Ecto neural progenitor cell (in vitro differentiated cells): ENCODE measurements at regions not wholly inside any gene's neighbourhood (a gene's known extent, or its start where the extent isn't known, plus 50 kb on each side); places are given as distances from the start of the nearest gene placed in this dataset.
"Not testable (repeated sequence)": the region's sequence is repeated elsewhere in the genome, so short reads cannot be mapped to it uniquely, and the experiment has no call there.

Experiments
- DNase-seq: peaks from one replicate; pipeline ENCODE4 v3.0.0-alpha.2; 2018; ENCODE audit warnings: low spot score

DNA sequence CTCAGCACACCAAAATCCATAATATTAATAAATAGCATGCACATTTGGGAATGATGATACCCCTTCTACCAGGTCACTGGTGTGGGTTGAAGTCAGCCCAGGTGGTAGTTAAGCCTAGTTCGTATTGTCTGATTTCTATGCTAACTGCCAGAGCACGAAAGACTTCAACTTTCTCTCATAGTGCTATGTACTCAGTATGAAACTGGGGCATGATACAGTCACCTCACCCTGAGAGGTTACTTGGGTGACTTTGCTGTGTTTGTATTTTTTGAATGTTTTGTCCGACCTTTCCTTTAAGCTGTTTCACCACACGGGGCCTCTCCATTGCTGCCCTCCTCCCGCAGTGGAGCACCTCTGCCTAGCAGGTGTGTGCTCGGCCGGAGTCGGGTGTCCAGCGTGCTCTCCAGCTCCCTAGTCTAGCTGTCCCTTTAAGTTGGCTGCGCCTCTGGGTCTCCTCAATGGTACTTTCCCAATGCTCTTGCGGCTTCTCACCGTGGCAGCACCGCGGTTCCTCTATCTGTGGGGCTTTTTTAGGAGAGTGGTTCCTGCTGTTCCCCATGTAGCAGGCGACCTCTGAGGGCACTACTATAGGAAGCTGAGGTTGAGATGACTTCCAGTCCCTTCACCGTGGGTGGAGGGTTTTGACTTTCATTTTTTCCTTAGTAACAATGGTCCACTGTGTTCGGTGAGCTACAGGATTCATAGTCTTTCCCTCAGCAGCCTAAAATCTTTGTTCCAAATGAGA, 524.0 kb upstream of the PFKP start:
- no peak for DNase-seq

DNA sequence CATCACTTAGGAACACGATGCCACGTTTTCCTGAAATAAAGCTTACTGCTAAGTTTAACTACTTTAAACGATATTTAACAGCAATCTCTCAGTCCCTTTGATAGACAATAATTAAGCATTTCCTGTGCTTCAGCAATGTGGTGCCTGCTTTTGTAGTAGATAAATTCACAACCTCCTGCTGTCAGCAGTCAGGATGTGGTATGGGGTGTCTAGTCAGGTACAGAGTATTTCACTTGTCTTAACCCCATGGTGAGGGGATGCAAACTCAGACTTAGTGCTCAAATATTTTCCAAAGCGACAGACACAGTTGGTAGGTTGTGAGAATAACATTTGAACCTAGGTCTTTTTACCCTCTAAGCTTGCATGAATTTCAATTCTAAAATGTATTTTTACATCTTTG, 526.2 kb upstream of the PFKP start:
- no peak for DNase-seq

DNA sequence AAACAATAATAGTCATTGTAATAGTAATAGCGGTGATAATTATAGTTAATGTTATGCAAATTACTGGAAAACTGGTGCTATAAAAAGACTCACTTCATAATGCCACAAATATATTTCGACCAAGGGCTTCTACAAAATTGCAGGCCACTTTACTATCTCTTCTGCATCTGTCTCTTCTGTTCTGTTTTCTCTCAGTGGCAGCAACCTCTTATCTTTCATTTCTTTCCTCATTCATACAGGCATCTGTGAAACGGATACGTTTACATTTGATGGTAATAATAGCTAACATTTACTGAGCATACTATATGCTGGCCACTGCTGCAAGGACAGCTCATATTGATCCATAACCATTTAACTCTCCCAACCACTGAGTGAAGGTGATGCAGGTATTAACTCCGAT, 537.4 kb upstream of the PFKP start:
- no peak for DNase-seq

DNA sequence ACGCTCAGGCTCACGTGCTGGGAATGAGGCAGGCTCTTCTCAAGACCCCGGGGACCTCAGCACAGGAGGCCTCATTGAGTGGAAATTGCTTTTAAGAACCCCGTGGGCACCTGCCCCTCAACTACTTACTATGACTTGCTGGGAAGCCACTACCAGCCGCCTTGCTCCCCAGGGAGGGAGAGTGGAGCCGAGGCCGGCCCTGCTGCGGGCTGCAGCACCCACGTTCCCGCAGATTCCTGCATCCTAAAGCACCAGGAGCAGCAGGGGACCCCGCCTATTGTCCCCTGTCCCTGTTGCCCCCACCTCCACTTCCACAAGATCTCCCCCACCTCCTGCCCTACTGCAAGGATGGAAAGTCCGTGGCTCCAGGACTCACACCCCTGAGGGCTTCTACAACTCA, 541.6 kb upstream of the PFKP start:
- no peak for DNase-seq

DNA sequence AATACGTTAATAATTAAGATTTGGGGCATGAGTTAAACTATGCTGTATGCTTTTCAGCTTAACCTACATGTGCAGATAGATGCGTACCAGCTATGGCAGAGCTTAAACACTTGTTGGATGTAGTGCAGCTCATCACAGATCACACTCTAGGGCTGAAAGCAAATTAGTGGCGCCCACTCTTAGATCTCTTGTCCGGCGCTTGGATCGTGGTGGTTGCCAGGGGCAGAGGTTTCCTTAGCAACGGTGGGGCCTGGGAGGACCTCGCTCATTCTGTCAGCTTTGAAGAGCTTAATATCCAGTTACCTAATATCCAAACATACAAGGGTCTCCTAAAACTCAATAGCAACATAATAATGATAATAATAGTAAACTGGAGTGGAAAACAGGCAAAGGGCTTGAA, 548.2 kb upstream of the PFKP start:
- no peak for DNase-seq

DNA sequence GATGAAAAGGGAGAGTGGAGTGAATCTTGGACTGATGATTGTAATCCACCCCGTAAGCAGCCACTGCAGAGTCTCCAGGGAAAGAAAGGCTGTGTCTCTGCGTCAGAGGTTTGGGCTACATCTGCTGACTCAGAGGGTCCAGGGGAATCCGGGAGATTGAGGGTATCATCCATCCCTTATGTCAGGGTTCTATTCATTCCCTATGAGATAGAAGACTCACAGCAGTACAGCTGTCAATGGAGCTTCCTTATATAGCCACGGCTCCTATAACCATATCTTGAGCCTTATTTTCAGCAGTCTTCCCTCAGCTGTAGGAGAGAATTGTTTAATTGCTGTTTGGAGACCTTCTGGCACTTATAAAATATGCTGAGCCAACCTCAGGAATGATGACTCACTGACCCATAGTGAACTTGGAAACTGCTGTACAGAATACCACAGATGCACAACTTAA, 558.2 kb upstream of the PFKP start:
- no peak for DNase-seq

DNA sequence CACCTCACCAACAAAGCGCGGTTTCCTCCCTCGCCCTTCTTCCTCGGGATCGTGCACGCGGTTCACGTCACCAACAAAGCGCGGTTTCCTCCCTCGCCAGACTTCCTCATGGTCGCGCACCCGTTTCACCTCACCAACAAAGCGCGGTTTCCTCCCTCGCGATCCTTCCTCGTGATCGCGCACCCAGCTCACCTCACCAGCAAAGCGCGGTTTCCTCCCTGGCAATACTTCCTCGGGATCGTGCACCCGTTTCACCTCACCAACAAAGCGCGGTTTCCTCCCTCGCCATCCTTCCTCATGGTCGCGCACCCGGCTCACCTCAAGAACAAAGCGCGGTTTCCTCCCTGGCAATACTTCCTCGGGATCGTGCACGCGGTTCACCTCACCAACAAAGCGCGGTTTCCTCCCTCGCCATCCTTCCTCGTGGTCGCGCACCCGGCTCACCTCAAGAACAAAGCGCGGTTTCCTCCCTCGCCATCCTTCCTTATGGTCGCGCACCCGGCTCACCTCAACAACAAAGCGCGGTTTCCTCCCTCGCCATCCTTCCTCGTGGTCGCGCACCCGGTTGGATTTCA, 565.9 kb upstream of the PFKP start:
- DNase-seq, result not testable (repeated sequence)

DNA sequence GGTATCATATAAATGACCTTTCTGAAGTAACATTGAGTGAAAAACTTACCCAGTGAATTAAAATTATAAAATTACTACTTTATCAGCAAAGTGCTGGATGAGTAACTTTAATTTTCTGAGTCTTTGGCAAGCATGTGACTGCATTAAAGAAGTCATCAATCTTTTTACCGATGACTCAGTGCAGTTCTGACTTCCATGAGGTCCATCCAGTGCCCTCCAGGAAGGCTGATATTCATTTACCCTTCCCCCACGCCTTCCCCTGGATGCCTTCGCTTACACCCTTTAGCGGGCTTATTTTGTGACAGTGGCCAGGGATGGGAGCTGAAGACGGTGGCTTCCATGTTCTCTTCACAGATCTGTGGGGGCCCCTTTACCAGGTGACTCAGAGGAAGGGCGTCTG, 572.9 kb upstream of the PFKP start:
- no peak for DNase-seq

DNA sequence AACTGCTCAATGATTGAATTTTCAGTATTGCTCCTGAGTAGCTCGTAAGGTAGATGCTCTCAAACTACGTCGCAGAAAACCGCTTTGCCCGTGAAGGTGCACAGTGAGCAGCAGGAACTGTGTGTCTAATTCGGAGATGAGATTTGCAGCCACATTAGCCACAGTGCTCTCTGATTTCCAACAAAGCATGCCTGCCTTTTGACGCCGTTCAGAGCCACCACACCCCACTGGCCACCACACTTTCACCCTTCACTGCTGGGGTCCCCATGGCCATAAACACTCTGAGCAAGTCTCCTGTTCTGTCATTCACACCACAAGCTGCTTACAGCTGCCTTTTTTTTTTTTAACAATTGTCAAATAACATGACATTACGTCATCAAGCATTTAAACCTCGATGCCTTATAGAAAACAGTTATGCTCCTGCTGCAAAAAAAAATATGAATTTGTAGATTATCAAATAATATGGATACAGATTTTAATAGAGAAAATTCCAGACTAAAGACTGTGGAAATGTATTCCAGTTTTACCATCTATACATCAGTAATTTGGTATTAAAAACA, 578.8 kb upstream of the PFKP start:
- no peak for DNase-seq

DNA sequence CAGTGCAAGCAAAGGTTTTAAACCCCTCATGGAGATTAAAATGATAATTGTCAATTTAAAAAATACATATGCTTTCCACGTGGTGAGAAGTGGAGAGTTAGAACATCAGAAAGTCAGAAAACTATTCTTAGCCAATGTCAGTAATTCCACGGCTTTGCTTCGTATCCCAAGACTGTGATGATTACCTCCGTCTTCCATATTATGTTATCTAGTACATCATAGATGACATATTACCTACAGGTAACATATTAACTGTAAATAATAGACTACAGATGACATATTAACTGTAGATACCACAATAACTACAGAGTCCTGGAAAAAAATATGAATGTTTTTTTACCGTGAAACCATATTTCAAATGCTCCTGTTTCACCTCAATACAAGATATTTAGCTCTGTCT, 579.4 kb upstream of the PFKP start:
- DNase-seq, result no peak

DNA sequence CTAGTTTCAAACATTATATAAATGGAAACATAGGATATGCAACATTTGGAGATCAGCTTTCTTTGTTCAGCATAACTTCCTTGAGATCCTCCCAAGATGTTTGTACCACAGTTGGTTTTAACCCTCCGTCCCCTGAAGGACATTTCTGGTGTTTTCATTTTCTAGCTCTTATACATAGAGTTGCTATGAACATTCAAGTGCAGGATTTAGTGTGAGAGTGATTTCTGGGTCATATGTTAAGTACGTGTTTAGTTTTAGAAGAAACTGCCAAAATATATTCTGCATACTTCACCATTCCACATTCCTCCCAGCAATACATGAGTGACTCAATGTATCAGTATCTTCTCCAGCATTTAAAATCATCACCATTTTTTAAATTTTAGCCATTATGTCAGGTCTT, 588.7 kb upstream of the PFKP start:
- no peak for DNase-seq

DNA sequence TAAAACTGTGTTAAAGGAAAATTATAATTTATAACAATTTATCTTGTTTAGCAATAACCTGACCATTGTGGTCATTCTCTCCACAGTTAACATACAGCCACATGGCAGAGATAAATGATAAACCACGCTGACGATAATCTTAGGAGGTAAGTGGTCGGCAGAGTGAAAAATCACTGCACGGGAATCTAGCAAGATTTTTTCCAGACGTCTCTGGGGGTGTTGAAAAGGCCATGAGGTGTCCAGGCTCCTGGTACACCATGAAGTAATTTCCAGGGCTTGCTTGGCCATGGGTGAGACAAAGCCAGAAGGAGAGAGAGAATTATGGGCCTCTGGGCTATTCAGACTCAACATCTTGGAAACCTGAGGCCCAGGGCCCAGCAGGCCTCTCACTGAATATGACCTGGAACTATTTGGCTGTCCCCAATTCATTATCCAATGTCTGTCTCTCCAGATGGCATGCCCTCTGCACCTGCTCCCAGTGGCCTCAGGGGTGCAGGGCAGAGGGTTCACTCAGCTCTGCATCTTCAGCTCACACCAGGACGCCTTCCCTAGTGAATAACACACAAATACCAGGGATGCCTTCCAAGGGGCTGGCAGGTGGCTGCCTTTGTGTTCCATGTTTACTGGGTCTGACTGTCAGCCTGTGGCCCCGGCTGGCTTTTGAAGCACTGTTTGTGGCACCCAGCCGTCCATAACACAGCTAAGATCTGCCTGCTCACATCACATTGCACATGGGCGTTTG, 590.4 kb upstream of the PFKP start:
- peak; percentile 58 for DNase-seq

DNA sequence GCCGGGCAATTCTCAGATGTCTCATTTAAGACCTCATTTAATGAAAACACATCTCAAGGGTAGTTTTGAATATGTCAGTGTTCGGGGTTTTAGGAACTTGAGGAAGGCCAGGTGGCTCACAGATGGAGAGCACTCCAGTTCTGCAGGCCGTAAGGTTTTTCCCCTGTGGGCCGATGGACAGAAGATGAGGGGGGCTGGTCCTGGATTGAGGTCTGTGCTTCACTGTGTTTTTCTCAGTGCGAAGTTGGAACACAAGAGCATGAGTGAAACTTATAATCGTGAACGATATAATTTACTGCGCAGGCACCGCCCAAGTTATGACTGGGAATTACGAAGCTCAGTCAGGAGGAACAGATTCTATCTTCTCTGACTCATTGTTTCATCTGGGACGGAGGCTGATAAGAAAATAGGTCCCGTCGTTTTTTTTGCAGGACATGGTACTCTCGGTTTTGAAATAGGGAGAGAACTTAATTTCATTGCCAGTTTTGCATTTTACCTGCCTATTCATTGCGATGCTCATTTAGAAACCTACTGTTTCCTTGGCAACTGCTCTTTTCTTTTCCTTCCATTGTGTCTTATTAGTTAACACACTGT, 591.0 kb upstream of the PFKP start:
- DNase-seq, result no peak

DNA sequence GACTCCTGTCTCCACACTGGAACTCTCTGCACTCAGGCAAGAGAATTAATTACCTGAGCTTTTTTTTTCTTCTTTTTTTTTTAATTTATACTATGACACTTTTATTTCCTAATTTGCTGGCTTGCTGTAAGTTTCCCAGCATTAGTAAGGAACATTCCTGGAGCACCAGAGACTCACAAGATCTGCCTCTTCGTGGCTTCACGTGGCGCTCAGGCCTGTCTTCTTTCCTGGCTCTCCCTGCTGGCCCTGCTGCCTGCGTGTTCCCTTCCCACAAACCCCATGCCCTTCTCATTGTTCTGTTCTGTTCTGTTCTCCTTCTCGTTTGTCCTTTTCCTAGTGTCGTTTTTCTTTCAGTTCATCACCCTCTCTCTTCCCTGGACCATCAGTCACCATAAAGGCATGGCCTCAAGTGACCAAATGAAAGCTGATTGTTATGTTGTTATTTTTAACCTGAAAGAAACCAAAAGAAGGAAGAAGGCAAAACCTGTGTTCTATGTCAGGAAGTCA, 591.6 kb upstream of the PFKP start:
- no peak for DNase-seq

DNA sequence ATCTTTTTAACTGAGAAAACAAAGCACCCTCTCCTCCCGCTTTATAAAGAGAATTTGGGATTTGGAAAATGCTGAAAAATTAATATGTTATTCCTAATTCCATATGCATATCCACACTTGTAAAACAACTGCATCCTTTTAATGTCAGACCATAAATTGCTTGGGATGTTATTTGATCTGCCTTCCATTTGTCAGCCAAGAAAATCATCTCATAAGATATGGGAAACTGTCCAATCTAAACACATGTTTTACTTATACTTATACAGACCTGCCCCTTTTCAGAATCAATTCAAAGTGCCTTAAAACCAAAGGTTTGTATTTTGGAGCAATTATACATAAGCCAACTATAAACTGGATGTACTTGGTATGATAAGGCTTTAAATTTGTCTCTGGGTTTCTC, 595.5 kb upstream of the PFKP start:
- DNase-seq, result no peak

DNA sequence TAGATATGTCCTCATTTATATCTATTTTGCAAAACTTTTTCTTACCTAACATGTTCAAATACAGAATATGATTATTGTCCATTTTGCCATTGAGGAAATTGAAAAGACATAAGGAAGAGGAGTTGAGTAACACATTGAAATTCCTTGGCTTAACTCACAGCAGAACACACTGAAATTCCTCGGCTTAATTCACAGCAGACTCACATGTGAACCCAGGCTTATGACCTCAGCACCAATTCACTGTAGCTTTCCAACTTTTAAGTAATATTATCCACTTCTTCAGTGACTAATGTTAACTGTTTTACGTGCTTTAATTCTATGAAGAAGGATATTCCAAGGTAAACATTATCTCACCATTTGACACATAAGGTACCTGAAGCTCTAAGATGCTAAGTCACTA, 597.5 kb upstream of the PFKP start:
- DNase-seq, result no peak

DNA sequence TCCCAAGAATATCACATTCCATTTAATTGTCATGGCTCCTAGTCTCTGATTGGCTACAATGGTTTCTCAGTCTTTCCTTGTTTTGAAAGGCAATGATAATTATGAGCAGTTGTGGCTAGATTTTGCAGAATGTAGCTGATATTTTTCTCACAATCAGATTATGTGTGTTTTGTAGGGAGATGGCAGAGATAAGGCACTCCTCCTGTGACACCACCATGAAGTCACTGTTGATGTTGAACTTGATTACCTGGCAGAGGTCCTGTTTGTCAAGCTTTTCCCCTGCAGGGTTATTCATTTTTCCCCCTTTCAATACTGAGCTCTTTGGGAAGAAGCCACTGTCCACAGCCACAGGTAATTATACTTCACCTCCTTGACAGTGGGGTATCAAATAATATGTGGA, 602.9 kb upstream of the PFKP start:
- no peak for DNase-seq

DNA sequence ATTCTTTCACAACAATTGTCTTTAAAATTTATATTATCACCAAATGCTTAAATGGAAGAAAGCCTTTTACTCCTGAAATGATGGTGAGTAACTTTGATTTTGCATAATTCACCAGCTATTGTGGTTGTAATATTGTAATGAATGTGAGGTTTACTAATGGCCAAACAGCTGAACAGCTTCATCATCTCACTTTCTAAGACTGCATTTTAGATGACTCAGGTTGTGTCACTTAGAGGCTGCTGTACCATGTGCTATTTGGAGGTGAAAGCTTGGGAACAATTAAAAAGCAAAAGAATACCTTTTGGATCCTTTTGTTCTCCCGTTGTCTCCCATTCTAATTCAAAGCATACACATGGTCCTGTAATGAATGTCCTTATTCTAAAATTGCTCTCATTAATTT, 604.0 kb upstream of the PFKP start:
- DNase-seq, result no peak

DNA sequence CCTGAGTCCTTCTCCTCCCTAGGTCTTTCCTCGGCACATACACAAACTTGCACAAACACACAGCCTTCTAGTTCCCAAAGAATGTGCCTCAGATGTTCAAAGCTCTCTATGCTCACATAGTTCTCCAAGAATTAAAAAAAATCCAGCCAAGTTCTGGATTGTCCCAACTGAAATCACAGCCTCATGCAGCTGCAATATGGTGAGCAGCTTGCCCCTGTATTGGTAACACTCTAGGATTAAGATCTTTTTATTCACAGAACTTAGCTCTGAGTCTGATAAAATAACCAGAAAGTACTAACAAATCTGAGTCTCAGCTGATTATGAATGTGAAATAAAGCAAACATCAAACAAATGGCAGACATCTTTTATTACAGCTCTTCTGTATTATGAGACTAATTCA, 604.8 kb upstream of the PFKP start:
- no peak for DNase-seq

DNA sequence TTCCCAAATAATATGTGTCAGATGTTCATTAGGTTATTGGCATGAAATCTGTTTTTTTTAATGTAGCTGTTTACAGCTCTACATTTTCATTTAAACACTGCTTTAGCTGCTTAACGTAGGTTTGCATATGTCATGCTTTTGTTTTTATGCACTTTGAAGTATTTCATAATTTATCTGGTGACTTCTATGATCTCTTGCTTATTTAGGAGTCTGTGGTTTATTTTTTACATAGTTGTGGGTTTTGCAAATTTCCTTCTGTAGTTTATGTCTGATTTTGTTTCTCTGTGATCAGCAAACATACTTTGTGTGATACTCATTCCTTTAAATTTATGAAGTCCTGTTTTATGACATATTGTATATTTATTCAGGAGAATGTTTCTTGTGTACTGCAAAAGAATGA, 606.5 kb upstream of the PFKP start:
- no peak for DNase-seq

DNA sequence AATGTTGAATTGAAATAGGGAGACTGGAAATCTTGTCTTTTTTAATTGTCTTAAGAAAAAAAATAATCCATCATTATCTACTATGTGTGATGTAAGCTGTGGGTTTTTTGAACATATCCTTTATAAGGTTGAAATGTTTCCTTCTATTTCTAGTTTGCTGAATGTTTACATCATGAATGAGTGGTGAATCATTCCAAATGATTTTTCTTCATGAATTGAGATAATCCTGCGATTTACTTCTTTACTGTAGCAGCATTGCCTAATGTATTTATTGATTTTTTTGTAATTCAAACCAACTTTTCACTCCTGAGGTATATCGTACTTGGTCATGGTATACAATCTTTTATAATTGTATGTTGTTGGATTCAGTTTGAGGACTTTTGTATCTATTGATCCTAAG, 607.6 kb upstream of the PFKP start:
- no peak for DNase-seq

DNA sequence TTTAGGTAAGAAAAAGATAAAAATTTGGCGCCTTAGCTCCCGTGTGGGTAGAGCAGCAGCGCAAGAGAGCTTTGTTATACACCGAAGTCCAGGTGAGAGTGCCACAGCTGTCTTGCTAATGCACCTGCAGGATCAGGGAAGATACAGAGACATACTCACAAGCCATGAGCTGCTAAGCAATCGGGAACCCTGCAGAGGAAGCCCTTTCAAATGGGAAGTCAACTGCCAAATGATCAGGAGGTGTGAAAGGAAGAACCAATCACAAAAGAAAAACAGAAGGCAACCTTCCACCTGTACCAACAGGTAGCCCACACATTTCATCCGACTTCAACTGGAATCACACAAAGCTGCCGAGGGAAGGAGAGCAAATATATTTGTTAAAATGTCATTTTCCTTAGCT, 610.5 kb upstream of the PFKP start:
- no peak for DNase-seq

DNA sequence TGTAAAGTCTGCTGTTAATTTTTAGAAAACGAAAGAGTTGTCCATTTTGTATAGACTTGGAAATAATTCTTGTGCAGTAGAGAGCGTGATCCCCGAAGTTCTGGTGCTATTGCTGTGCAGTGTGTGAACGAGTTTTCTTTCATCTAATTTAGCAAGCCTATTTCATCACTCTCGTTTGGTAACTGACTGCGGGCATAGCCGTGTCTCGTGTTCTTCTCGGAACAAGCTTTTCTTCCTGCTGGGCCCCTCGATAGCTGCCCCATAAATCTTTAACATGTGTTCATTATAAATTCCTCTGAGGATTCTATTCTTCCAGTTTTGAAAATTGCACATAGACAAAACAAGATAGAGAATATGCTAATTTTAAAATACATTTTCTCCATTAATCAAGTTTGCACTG, 622.0 kb upstream of the PFKP start:
- DNase-seq, result no peak
